Liver (tissue), 8 donors: ENCODE measurements at regions not wholly inside any gene's neighbourhood (a gene's known extent, or its start where the extent isn't known, plus 50 kb on each side); places are given as distances from the start of the nearest gene placed in this dataset.

Experiments
- DNase-seq: peaks from one replicate; pipeline ENCODE4 v3.0.0-alpha.2; 2017; ENCODE audit warnings: low spot score
- H3K27ac ChIP-seq, 2 donors: one replicate each; pipeline ENCODE4 v1.7.0; 2013; ENCODE audit warnings: inconsistent platforms in 2 of 2, low read length in 2 of 2, control low read depth in 1 of 2, low read depth in 1 of 2, mild to moderate bottlenecking in 1 of 2
- H3K27me3 ChIP-seq, 4 donors: one replicate each; pipeline versions ENCODE4 v1.6.1 to v1.7.0; 2013; ENCODE audit warnings: low read length in 3 of 4, inconsistent platforms in 1 of 4, mild to moderate bottlenecking in 1 of 4, moderate library complexity in 1 of 4; ENCODE audit not compliant: control insufficient read depth in 4 of 4, insufficient read depth in 4 of 4
- H3K36me3 ChIP-seq, 4 donors: one replicate each; pipeline versions ENCODE4 v1.6.1 to v1.7.0; 2013; ENCODE audit warnings: low read length in 3 of 4, mild to moderate bottlenecking in 3 of 4, low read depth in 1 of 4, moderate library complexity in 1 of 4; ENCODE audit not compliant: control insufficient read depth in 4 of 4, insufficient read depth in 3 of 4
- H3K4me1 ChIP-seq, 4 donors: one replicate each; pipeline versions ENCODE4 v1.6.1 to v1.7.0; 2013; ENCODE audit warnings: low read length in 3 of 4, mild to moderate bottlenecking in 3 of 4, moderate library complexity in 1 of 4; ENCODE audit not compliant: control insufficient read depth in 4 of 4, insufficient read depth in 4 of 4
- H3K4me3 ChIP-seq, 3 donors: one replicate each; pipeline versions ENCODE4 v1.6.1 to v1.7.0; 2013; ENCODE audit warnings: low read length in 3 of 3, control low read depth in 1 of 3, low read depth in 1 of 3, mild to moderate bottlenecking in 1 of 3
- H3K9ac ChIP-seq, 2 donors: one replicate each; pipeline ENCODE4 v1.7.0; 2013; ENCODE audit warnings: low read length in 2 of 2, mild to moderate bottlenecking in 2 of 2, moderate library complexity in 2 of 2, control low read depth in 1 of 2, low read depth in 1 of 2
- H3K9me3 ChIP-seq, 4 donors: one replicate each; pipeline versions ENCODE4 v1.6.1 to v1.7.0; 2013; ENCODE audit warnings: low read length in 3 of 4; ENCODE audit not compliant: control insufficient read depth in 4 of 4
- FOXA1 ChIP-seq: IDR thresholded peaks from 2 replicates; pipeline ENCODE4 v1.6.1; 2016; ENCODE audit warnings: antibody characterized with exemption
- FOXA2 ChIP-seq: IDR thresholded peaks from 2 replicates; pipeline ENCODE4 v1.6.1; 2016; ENCODE audit warnings: antibody characterized with exemption
- GABPA ChIP-seq, 2 donors: IDR thresholded peaks in 1 of 2; conservative IDR thresholded peaks in 1 of 2; 2 replicates each; pipeline ENCODE4 v1.6.1; 2016; ENCODE audit warnings: antibody characterized with exemption in 2 of 2, mild to moderate bottlenecking in 1 of 2, moderate library complexity in 1 of 2
- HNF4A ChIP-seq, 2 donors: conservative IDR thresholded peaks; 2 replicates each; pipeline ENCODE4 v1.6.1; 2016; ENCODE audit warnings: antibody characterized with exemption in 2 of 2, mild to moderate bottlenecking in 2 of 2
- JUND ChIP-seq, 2 donors: IDR thresholded peaks; 2 replicates each; pipeline ENCODE4 v1.6.1; 2016; ENCODE audit warnings: antibody characterized with exemption in 2 of 2
- NR2F2 ChIP-seq: IDR thresholded peaks from 2 replicates; pipeline ENCODE4 v1.6.1; 2016; ENCODE audit warnings: antibody characterized with exemption
- RAD21 ChIP-seq, 2 donors: IDR thresholded peaks; 2 replicates each; pipeline ENCODE4 v1.6.1; 2016; ENCODE audit warnings: antibody characterized with exemption in 2 of 2, mild to moderate bottlenecking in 2 of 2
- RXRA ChIP-seq, 2 donors: IDR thresholded peaks; 2 replicates each; pipeline ENCODE4 v1.6.1; 2017 to 2018; ENCODE audit warnings: antibody characterized with exemption in 2 of 2, mild to moderate bottlenecking in 1 of 2
- TAF1 ChIP-seq: conservative IDR thresholded peaks from 2 replicates; pipeline ENCODE4 v1.6.1; 2016; ENCODE audit warnings: antibody characterized with exemption, mild to moderate bottlenecking
- YY1 ChIP-seq: IDR thresholded peaks from 2 replicates; pipeline ENCODE4 v1.6.1; 2016; ENCODE audit warnings: antibody characterized with exemption, mild to moderate bottlenecking
- WGBS: extraction: QIAGEN DNeasy Blood & Tissue Kit; methylation state at CpG from one replicate; pipeline ENCODE4 v1.1.7; 2013; 5-methylcytosine and 5-hydroxymethylcytosine counted together
- TF ChIP-seq, protein P1 (sequence below): IDR thresholded peaks from 2 replicates; pipeline ENCODE4 v1.6.1; 2016; ENCODE audit warnings: antibody characterized with exemption
- TF ChIP-seq, protein P2 (sequence below): IDR thresholded peaks from 2 replicates; pipeline ENCODE4 v1.6.1; 2016; ENCODE audit warnings: antibody characterized with exemption
- TF ChIP-seq, protein P3 (sequence below): IDR thresholded peaks from 2 replicates; pipeline ENCODE4 v1.6.1; 2016; ENCODE audit warnings: antibody characterized with exemption
- TF ChIP-seq, protein P4 (sequence below): fragments of 150-350 bp; IDR thresholded peaks from 2 replicates; pipeline ENCODE4 v1.5.1; 2017; ENCODE audit warnings: improper control_type of control experiment, low read depth, low read length; ENCODE audit not compliant: missing input control
- donor health status: healthy.
- donor health status: healthy.
- donor health status: healthy.
- donor health status: healthy.
- donor health status: healthy.

DNA sequence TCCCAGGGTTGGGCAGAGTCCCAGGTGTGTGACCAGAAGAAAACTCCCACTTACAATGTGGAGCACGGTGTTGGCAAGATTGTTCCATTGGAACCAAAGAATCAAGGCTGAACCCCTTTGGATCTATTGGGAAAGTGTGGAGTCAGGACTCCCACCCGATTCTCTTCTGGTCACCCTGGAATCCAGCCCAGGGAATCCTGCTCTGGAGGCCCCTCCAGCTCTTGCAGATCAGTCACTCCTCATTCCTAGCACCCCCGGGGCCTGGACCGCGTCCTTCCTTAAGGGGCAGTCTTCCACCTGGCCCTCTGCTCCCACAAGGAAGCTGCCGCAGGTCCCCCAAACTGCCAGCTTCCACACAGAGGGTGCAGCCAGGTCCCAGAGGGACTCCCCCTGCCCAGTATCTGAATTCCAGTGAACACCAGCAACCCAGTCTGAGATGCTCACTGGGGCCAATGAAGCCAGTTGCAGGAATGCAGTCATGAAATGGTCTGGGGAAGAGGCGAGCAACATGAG, 170.1 kb downstream of the GADD45G start:
- Histone ChIP-seq H3K9me3 (no peaks in the 10 kb centered on the region), H3K4me3 (no peak overlapping the region), H3K9ac (no peak overlapping the region), H3K27me3 (no peaks in the 10 kb centered on the region), H3K4me1 (peaks cover 0 to 13% (median 7%) of the 10 kb centered on the region in 4 donors), H3K27ac (no peak overlapping the region), H3K36me3 (no peaks in the 10 kb centered on the region)
- no peak for TF ChIP-seq RXRA (IDR thresholded peaks at IDR 0.05)
- no peak for TF ChIP-seq GABPA (IDR thresholded peaks at IDR 0.05 in 1 of 2, conservative IDR thresholded peaks at IDR 0.05 in 1 of 2)
- TF ChIP-seq, protein P1, sequence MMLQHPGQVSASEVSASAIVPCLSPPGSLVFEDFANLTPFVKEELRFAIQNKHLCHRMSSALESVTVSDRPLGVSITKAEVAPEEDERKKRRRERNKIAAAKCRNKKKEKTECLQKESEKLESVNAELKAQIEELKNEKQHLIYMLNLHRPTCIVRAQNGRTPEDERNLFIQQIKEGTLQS: no peak
- TF ChIP-seq FOXA1: no peak
- TF ChIP-seq FOXA2: no peak
- TF ChIP-seq, protein P2, sequence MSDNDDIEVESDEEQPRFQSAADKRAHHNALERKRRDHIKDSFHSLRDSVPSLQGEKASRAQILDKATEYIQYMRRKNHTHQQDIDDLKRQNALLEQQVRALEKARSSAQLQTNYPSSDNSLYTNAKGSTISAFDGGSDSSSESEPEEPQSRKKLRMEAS: no peak
- TF ChIP-seq TAF1: no peak
- TF ChIP-seq YY1: no peak
- TF ChIP-seq RAD21 (IDR thresholded peaks at IDR 0.05): no peak
- no peak for TF ChIP-seq NR2F2
- no peak for TF ChIP-seq JUND (IDR thresholded peaks at IDR 0.05)
- TF ChIP-seq HNF4A (conservative IDR thresholded peaks at IDR 0.05): no peak
- no peak for DNase-seq
- 96% methylated on average over 7 of the region's 7 CpGs for WGBS

DNA sequence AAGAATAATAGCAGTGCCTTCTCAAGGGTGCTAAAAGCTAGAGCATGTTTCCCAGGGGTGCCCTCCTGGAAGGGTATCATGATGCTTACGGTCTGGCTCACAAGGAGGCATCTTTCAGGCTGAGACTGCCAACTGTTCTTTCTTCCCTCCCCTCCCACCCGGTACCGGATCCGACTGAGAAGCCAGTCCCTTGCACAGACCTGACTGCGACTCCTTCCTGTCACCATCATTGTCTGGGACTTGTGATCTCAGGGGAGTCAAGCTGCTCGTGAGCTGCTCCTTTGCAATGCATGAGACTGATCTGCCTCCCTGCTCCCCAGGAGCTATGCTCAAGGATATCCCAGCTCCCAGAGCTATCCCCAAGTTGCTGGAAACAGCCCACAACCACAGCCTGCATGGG, 170.8 kb downstream of the GADD45G start:
- no peak for TF ChIP-seq YY1
- TF ChIP-seq, protein P1: no peak
- TF ChIP-seq RXRA (IDR thresholded peaks at IDR 0.05): no peak
- no peak for TF ChIP-seq RAD21 (IDR thresholded peaks at IDR 0.05)
- TF ChIP-seq, protein P3, sequence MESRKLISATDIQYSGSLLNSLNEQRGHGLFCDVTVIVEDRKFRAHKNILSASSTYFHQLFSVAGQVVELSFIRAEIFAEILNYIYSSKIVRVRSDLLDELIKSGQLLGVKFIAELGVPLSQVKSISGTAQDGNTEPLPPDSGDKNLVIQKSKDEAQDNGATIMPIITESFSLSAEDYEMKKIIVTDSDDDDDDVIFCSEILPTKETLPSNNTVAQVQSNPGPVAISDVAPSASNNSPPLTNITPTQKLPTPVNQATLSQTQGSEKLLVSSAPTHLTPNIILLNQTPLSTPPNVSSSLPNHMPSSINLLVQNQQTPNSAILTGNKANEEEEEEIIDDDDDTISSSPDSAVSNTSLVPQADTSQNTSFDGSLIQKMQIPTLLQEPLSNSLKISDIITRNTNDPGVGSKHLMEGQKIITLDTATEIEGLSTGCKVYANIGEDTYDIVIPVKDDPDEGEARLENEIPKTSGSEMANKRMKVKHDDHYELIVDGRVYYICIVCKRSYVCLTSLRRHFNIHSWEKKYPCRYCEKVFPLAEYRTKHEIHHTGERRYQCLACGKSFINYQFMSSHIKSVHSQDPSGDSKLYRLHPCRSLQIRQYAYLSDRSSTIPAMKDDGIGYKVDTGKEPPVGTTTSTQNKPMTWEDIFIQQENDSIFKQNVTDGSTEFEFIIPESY: no peak
- Histone ChIP-seq H3K9me3 (no peaks in the 10 kb centered on the region), H3K36me3 (no peaks in the 10 kb centered on the region), H3K27ac (no peak overlapping the region), H3K27me3 (no peaks in the 10 kb centered on the region), H3K4me3 (no peak overlapping the region), H3K9ac (no peak overlapping the region), H3K4me1 (peaks cover 0 to 13% (median 7%) of the 10 kb centered on the region in 4 donors)
- no peak for DNase-seq
- 96% methylated on average over 6 of the region's 6 CpGs for WGBS

DNA sequence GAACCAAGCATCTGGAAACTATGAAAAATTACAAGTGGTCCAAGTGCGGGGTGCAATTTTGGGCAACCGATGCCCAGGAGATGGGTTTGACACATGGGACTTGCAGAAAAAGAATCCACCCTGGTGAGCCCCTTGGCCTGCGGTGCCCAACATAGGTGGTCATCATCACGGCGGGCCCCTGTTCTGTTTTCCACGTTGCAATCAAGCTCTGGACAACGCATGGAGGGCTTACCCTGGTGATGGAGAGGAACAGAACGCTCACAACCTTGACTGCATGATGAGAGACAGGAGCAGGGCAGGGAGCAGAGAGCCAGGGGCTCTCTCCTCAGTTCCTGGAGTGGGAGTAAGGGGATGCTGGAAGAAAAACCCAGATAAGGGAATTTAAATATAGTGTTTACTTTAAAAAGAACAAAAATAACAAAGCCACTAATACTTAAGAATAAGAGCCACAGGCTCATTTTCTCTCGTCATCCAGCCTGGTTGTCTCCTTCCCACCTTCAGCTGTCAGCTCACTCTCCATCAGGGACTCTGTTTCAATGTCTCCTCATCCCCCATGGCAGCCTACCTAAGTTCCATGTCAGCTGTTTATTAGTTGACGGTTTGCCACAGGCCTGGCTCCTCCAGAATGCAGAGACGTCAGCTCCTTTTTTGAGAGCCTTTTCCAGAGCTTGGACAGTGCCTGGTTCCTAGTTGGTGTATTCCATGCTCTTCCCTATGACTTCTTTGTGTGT, 172.1 kb downstream of the GADD45G start:
- DNase-seq: no peak
- H3K4me3 ChIP-seq: no peak overlapping the region
- 90% methylated on average over 11 of the region's 11 CpGs for WGBS
- no peak for TF ChIP-seq HNF4A (conservative IDR thresholded peaks at IDR 0.05)
- TF ChIP-seq FOXA1: no peak
- TF ChIP-seq, protein P4, sequence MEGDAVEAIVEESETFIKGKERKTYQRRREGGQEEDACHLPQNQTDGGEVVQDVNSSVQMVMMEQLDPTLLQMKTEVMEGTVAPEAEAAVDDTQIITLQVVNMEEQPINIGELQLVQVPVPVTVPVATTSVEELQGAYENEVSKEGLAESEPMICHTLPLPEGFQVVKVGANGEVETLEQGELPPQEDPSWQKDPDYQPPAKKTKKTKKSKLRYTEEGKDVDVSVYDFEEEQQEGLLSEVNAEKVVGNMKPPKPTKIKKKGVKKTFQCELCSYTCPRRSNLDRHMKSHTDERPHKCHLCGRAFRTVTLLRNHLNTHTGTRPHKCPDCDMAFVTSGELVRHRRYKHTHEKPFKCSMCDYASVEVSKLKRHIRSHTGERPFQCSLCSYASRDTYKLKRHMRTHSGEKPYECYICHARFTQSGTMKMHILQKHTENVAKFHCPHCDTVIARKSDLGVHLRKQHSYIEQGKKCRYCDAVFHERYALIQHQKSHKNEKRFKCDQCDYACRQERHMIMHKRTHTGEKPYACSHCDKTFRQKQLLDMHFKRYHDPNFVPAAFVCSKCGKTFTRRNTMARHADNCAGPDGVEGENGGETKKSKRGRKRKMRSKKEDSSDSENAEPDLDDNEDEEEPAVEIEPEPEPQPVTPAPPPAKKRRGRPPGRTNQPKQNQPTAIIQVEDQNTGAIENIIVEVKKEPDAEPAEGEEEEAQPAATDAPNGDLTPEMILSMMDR: no peak
- no peak for TF ChIP-seq RXRA (IDR thresholded peaks at IDR 0.05)
- no peak for TF ChIP-seq GABPA (IDR thresholded peaks at IDR 0.05 in 1 of 2, conservative IDR thresholded peaks at IDR 0.05 in 1 of 2)
- no peak overlapping the region for H3K27ac ChIP-seq
- H3K9ac ChIP-seq: no peak overlapping the region
- peaks cover 0 to 13% (median 7%) of the 10 kb centered on the region in 4 donors for H3K4me1 ChIP-seq
- no peaks in the 10 kb centered on the region for H3K27me3 ChIP-seq
- no peaks in the 10 kb centered on the region for H3K36me3 ChIP-seq
- H3K9me3 ChIP-seq: no peaks in the 10 kb centered on the region
